IMR-90 (cell line): ENCODE measurements at regions not wholly inside any gene's neighbourhood (a gene's known extent, or its start where the extent isn't known, plus 50 kb on each side); places are given as distances from the start of the nearest gene placed in this dataset.

ENCODE experiments used
- ATAC-seq: fragments of 200-7000 bp; cut with Tn5 transposase; 2 replicates; pipeline ENCODE4 v1.9.1; 2020; ENCODE audit warnings: low read depth, mild to moderate bottlenecking, moderate library complexity
- BruUV-seq: library from RNA; stranded (reverse); fragments of 400-500 nt; replicated peaks from 2 replicates; lab custom pipeline; 2021; lab: Mats Ljungman, UMichigan
- CTCF ChIA-PET: fragments of 300-600 bp; formaldehyde crosslinking; extraction: SDS; loops from one replicate; lab custom pipeline; 2021; ENCODE audit warnings: antibody characterized with exemption; lab: Yijun Ruan, JAX
- POLR2A ChIA-PET: fragments of 300-600 bp; sonication (Branson Sonifier 250); formaldehyde crosslinking; loops from one replicate; lab custom pipeline; 2022; ENCODE audit warnings: antibody characterized with exemption; ENCODE audit not compliant: unreplicated experiment; lab: Charles Lee
- DNase-seq: peaks from one replicate; pipeline ENCODE4 v3.0.0; 2013
- H2AFZ ChIP-seq: replicated peaks from 2 replicates; pipeline ENCODE3; 2013; ENCODE audit warnings: low read length, mild to moderate bottlenecking; ENCODE audit not compliant: poor library complexity
- H2AK5ac ChIP-seq: 2 replicates; pipeline ENCODE4 v1.6.1; 2013; ENCODE audit warnings: low read depth, low read length, inconsistent platforms
- H2AK9ac ChIP-seq: replicated peaks from 2 replicates; pipeline ENCODE3; 2013; ENCODE audit warnings: mild to moderate bottlenecking, low read depth, low read length, moderate library complexity; ENCODE audit not compliant: poor library complexity
- H2BK120ac ChIP-seq: 2 replicates; pipeline ENCODE4 v1.6.1; 2013; ENCODE audit warnings: low read depth, low read length, inconsistent platforms
- H2BK15ac ChIP-seq: 3 replicates; pipeline ENCODE4 v1.6.1; 2013; ENCODE audit warnings: low read depth, low read length, inconsistent platforms
- H2BK20ac ChIP-seq: 2 replicates; pipeline ENCODE4 v1.6.1; 2013; ENCODE audit warnings: low read depth, mild to moderate bottlenecking, inconsistent platforms, low read length, moderate library complexity
- H2BK5ac ChIP-seq: 2 replicates; pipeline ENCODE4 v1.6.1; 2013; ENCODE audit warnings: mild to moderate bottlenecking, low read depth, low read length, inconsistent platforms; ENCODE audit not compliant: poor library complexity, severe bottlenecking
- H3K14ac ChIP-seq: replicated peaks from 2 replicates; pipeline ENCODE4 v1.6.1; 2013; ENCODE audit warnings: low read depth, low read length, inconsistent platforms
- H3K18ac ChIP-seq: 2 replicates; pipeline ENCODE4 v1.6.1; 2013; ENCODE audit warnings: low read depth, low read length, control low read depth
- H3K23ac ChIP-seq: 2 replicates; pipeline ENCODE4 v1.6.1; 2013; ENCODE audit warnings: low read depth, low read length, inconsistent platforms
- H3K27ac ChIP-seq: 2 replicates; pipeline ENCODE4 v1.5.1; 2013; ENCODE audit warnings: mild to moderate bottlenecking, control low read depth, low read length; ENCODE audit not compliant: insufficient read depth
- H3K27me3 ChIP-seq: 2 replicates; pipeline ENCODE4 v1.6.1; 2013; ENCODE audit warnings: low read length; ENCODE audit not compliant: control insufficient read depth, insufficient read depth
- H3K36me3 ChIP-seq: 2 replicates; pipeline ENCODE4 v1.6.1; 2013; ENCODE audit warnings: low read length, mixed read lengths; ENCODE audit not compliant: control insufficient read depth, insufficient read depth
- H3K4ac ChIP-seq: 2 replicates; pipeline ENCODE4 v1.6.1; 2013; ENCODE audit warnings: low read depth, low read length, inconsistent platforms
- H3K4me1 ChIP-seq: 2 replicates; pipeline ENCODE4 v1.6.1; 2013; ENCODE audit warnings: low read length, mixed read lengths; ENCODE audit not compliant: control insufficient read depth, insufficient read depth
- H3K4me2 ChIP-seq: 2 replicates; pipeline ENCODE4 v1.6.1; 2013; ENCODE audit warnings: low read depth, mild to moderate bottlenecking, control low read depth, low read length, moderate library complexity
- H3K4me3 ChIP-seq: 2 replicates; pipeline ENCODE4 v1.5.1; 2013; ENCODE audit warnings: low read depth, mild to moderate bottlenecking, control low read depth, low read length, moderate library complexity; ENCODE audit not compliant: insufficient read depth
- H3K56ac ChIP-seq: 2 replicates; pipeline ENCODE4 v1.6.1; 2013; ENCODE audit warnings: low read length, inconsistent platforms; ENCODE audit not compliant: insufficient read depth; ENCODE audit errors: extremely low read depth
- H3K79me1 ChIP-seq, 2 experiments: 2 replicates each; pipeline ENCODE4 v1.6.1; 2013; ENCODE audit warnings: low read length in 2 of 2, inconsistent platforms in 1 of 2, low read depth in 1 of 2
- H3K9ac ChIP-seq: 2 replicates; pipeline ENCODE4 v1.6.1; 2013; ENCODE audit warnings: low read depth, low read length, control low read depth
- H3K9me1 ChIP-seq: 2 replicates; pipeline ENCODE4 v1.6.1; 2013; ENCODE audit warnings: low read length, inconsistent platforms; ENCODE audit not compliant: insufficient read depth
- H3K9me3 ChIP-seq: 2 replicates; pipeline ENCODE4 v1.6.1; 2013; ENCODE audit warnings: low read length; ENCODE audit not compliant: control insufficient read depth, insufficient read depth
- H4K20me1 ChIP-seq: 2 replicates; pipeline ENCODE4 v1.6.1; 2013; ENCODE audit warnings: low read length, inconsistent platforms; ENCODE audit not compliant: insufficient read depth
- H4K5ac ChIP-seq: 2 replicates; pipeline ENCODE4 v1.6.1; 2013; ENCODE audit warnings: mild to moderate bottlenecking, low read depth, low read length, control low read depth
- H4K8ac ChIP-seq, 2 experiments: 2 replicates each; pipeline ENCODE4 v1.6.1; 2013; ENCODE audit warnings: low read depth in 2 of 2, low read length in 2 of 2, control low read depth in 1 of 2, inconsistent platforms in 1 of 2
- H4K91ac ChIP-seq: 2 replicates; pipeline ENCODE4 v1.6.1; 2013; ENCODE audit warnings: low read depth, low read length, inconsistent platforms; ENCODE audit not compliant: insufficient read depth
- MAFK ChIP-seq: IDR thresholded peaks from 2 replicates; pipeline ENCODE4 v1.6.1; 2012; ENCODE audit warnings: low read depth, low read length, improper control_type of control experiment
- RFX5 ChIP-seq: IDR thresholded peaks from 2 replicates; pipeline ENCODE4 v1.8.0; 2012; ENCODE audit warnings: low read depth, mild to moderate bottlenecking, low read length, moderate library complexity
- WGBS, 2 experiments: methylation state at CpG; one replicate each; pipeline versions ENCODE4 v1.1.5 to v1.1.7; 2013; ENCODE audit warnings: missing lambda C conversion rate in 2 of 2; ENCODE audit not compliant: insufficient read length in 1 of 2; ENCODE audit errors: extremely low coverage in 2 of 2; 5-methylcytosine and 5-hydroxymethylcytosine counted together
- dilution Hi-C: fragments of 300-500 bp; cut with HindIII; formaldehyde crosslinking; loops from one replicate; pipeline ENCODE4 v1.14.3; 2018; ENCODE audit warnings: low sequenced_read_pairs; ENCODE audit not compliant: unreplicated experiment
- in situ Hi-C: fragments of 300-500 bp; cut with MboI; formaldehyde crosslinking; loops from 3 replicates; pipeline ENCODE4 v1.14.3; 2019; ENCODE audit warnings: low sequenced_read_pairs, inconsistent platforms, mixed read lengths
- intact Hi-C: fragments of 100-400 bp; cut with micrococcal nuclease; formaldehyde crosslinking; loops from 2 replicates; pipeline ENCODE4 v1.10.0; 2022

GRCh38 chr10:57430376-57430775, 837.3 kb downstream of the IPMK start:
- H2BK20ac ChIP-seq = no peak overlapping the region
- no peaks in the 10 kb centered on the region for H3K4me1 ChIP-seq
- no peaks in the 10 kb centered on the region for H3K27me3 ChIP-seq
- H3K9ac ChIP-seq = no peak overlapping the region
- no peak overlapping the region for H2BK15ac ChIP-seq
- H3K9me1 ChIP-seq = no peaks in the 10 kb centered on the region
- no CpG with 5 or more reads among the region's 2 CpGs for WGBS, 2 experiments
- CTCF ChIA-PET = no interaction called here
- H3K56ac ChIP-seq = no peak overlapping the region
- dilution Hi-C loops = no loop called here
- H3K4ac ChIP-seq = no peak overlapping the region
- no peak overlapping the region for H3K14ac ChIP-seq
- POLR2A ChIA-PET = no interaction called here
- H3K23ac ChIP-seq = no peak overlapping the region
- H3K18ac ChIP-seq = no peak overlapping the region
- no peak overlapping the region for H2AK5ac ChIP-seq
- DNase-seq = no peak
- H4K20me1 ChIP-seq = no peaks in the 10 kb centered on the region
- no peak overlapping the region for H3K4me3 ChIP-seq
- H3K27ac ChIP-seq = no peak overlapping the region
- H3K79me1 ChIP-seq = no peaks in the 10 kb centered on the region
- no TSS peak for BruUV-seq
- no peak overlapping the region for H4K8ac ChIP-seq
- H2BK120ac ChIP-seq = no peak overlapping the region
- H3K9me3 ChIP-seq = no peaks in the 10 kb centered on the region
- H2BK5ac ChIP-seq = no peak overlapping the region
- intact Hi-C loops = no loop called here
- no peak overlapping the region for H2AFZ ChIP-seq
- no peak overlapping the region for H4K5ac ChIP-seq
- TF ChIP-seq RFX5 (no peak), MAFK (peak; percentile 56)
- no peak overlapping the region for H3K4me2 ChIP-seq
- ATAC-seq = no peak
- H4K91ac ChIP-seq = no peak overlapping the region
- H2AK9ac ChIP-seq = no peak overlapping the region
- H3K36me3 ChIP-seq = no peaks in the 10 kb centered on the region
- in situ Hi-C loops = no loop called here
